KOPT-K1 (cell line): ENCODE measurements at regions not wholly inside any gene's neighbourhood (a gene's known extent, or its start where the extent isn't known, plus 50 kb on each side); places are given as distances from the start of the nearest gene placed in this dataset.

Experiments
- H3K27ac ChIP-seq: fragments of 200-600 bp; sonication (generic); 2 replicates; pipeline ENCODE4 v1.5.1; 2016; ENCODE audit warnings: antibody characterized with exemption, mild to moderate bottlenecking, low read depth, low read length; ENCODE audit not compliant: poor library complexity, severe bottlenecking
- H3K36me3 ChIP-seq: fragments of 200-600 bp; sonication (generic); 2 replicates; pipeline ENCODE4 v1.5.1; 2017; ENCODE audit warnings: antibody characterized with exemption, mild to moderate bottlenecking, low read length, moderate library complexity; ENCODE audit not compliant: insufficient read depth
- H3K9me3 ChIP-seq: fragments of 200-600 bp; sonication (generic); 2 replicates; pipeline ENCODE4 v1.5.1; 2017; ENCODE audit warnings: antibody characterized with exemption, low read length, mild to moderate bottlenecking; ENCODE audit not compliant: insufficient read depth, poor library complexity, severe bottlenecking

GRCh38 chr10:1872151-1872726, 134.9 kb upstream of the ADARB2 start:
- no peaks in the 10 kb centered on the region for H3K9me3 ChIP-seq
- H3K36me3 ChIP-seq, result no peaks in the 10 kb centered on the region
- H3K27ac ChIP-seq, result no peak overlapping the region

- Histone ChIP-seq H3K9me3 (no peaks in the 10 kb centered on the region), H3K27ac (no peak overlapping the region), H3K36me3 (no peaks in the 10 kb centered on the region)
Measured at GRCh38 chr10:1870491-1870890, 133.2 kb upstream of the ADARB2 start.

GRCh38 chr10:1869861-1870260, 132.5 kb upstream of the ADARB2 start:
- no peak overlapping the region for H3K27ac ChIP-seq
- no peaks in the 10 kb centered on the region for H3K36me3 ChIP-seq
- H3K9me3 ChIP-seq, result no peaks in the 10 kb centered on the region

- no peak overlapping the region for H3K27ac ChIP-seq
- H3K36me3 ChIP-seq, result no peaks in the 10 kb centered on the region
- peaks cover 4% of the 10 kb centered on the region for H3K9me3 ChIP-seq
Measured at GRCh38 chr10:1860351-1860750, 123.0 kb upstream of the ADARB2 start.

- H3K9me3 ChIP-seq, result no peaks in the 10 kb centered on the region
- no peak overlapping the region for H3K27ac ChIP-seq
- H3K36me3 ChIP-seq, result no peaks in the 10 kb centered on the region
Measured at GRCh38 chr10:1858547-1858946, 121.2 kb upstream of the ADARB2 start.

- Histone ChIP-seq H3K9me3 (no peaks in the 10 kb centered on the region), H3K36me3 (no peaks in the 10 kb centered on the region), H3K27ac (no peak overlapping the region)
Measured at GRCh38 chr10:1858048-1858447, 120.7 kb upstream of the ADARB2 start.

- Histone ChIP-seq H3K36me3 (no peaks in the 10 kb centered on the region), H3K27ac (no peak overlapping the region), H3K9me3 (no peaks in the 10 kb centered on the region)
Measured at GRCh38 chr10:1855911-1856310, 118.6 kb upstream of the ADARB2 start.

GRCh38 chr10:1854271-1854670, 116.9 kb upstream of the ADARB2 start:
- no peak overlapping the region for H3K27ac ChIP-seq
- H3K9me3 ChIP-seq, result no peaks in the 10 kb centered on the region
- no peaks in the 10 kb centered on the region for H3K36me3 ChIP-seq

- no peaks in the 10 kb centered on the region for H3K9me3 ChIP-seq
- no peaks in the 10 kb centered on the region for H3K36me3 ChIP-seq
- no peak overlapping the region for H3K27ac ChIP-seq
Measured at GRCh38 chr10:1853801-1854200, 116.5 kb upstream of the ADARB2 start.

- Histone ChIP-seq H3K36me3 (no peaks in the 10 kb centered on the region), H3K9me3 (no peaks in the 10 kb centered on the region), H3K27ac (no peak overlapping the region)
Measured at GRCh38 chr10:1852841-1853240, 115.5 kb upstream of the ADARB2 start.

- H3K27ac ChIP-seq, result no peak overlapping the region
- no peaks in the 10 kb centered on the region for H3K36me3 ChIP-seq
- H3K9me3 ChIP-seq, result no peaks in the 10 kb centered on the region
Measured at GRCh38 chr10:1851762-1852161, 114.4 kb upstream of the ADARB2 start.

GRCh38 chr10:1850971-1851527, 113.7 kb upstream of the ADARB2 start:
- Histone ChIP-seq H3K9me3 (no peaks in the 10 kb centered on the region), H3K27ac (no peak overlapping the region), H3K36me3 (no peaks in the 10 kb centered on the region)

GRCh38 chr10:1847361-1847760, 110.0 kb upstream of the ADARB2 start:
- no peak overlapping the region for H3K27ac ChIP-seq
- no peaks in the 10 kb centered on the region for H3K36me3 ChIP-seq
- H3K9me3 ChIP-seq, result no peaks in the 10 kb centered on the region

GRCh38 chr10:1846032-1846431, 108.7 kb upstream of the ADARB2 start:
- H3K36me3 ChIP-seq, result no peaks in the 10 kb centered on the region
- H3K9me3 ChIP-seq, result peaks cover 4% of the 10 kb centered on the region
- no peak overlapping the region for H3K27ac ChIP-seq

- Histone ChIP-seq H3K27ac (no peak overlapping the region), H3K9me3 (peaks cover 4% of the 10 kb centered on the region), H3K36me3 (no peaks in the 10 kb centered on the region)
Measured at GRCh38 chr10:1841759-1842158, 104.4 kb upstream of the ADARB2 start.

- H3K9me3 ChIP-seq, result no peaks in the 10 kb centered on the region
- H3K36me3 ChIP-seq, result no peaks in the 10 kb centered on the region
- no peak overlapping the region for H3K27ac ChIP-seq
Measured at GRCh38 chr10:1829712-1830111, 92.4 kb upstream of the ADARB2 start.
